Loucy (cell line): ENCODE measurements at regions not wholly inside any gene's neighbourhood (a gene's known extent, or its start where the extent isn't known, plus 50 kb on each side); places are given as distances from the start of the nearest gene placed in this dataset.

Experiments used
- H2AFZ ChIP-seq: fragments of 200-600 bp; sonication (generic); 2 replicates; pipeline ENCODE4 v1.6.0; 2016; ENCODE audit warnings: antibody characterized with exemption, mild to moderate bottlenecking, low read length, moderate library complexity
- H3F3A ChIP-seq: fragments of 200-600 bp; 2 replicates; pipeline ENCODE4 v1.6.0; 2016; ENCODE audit warnings: antibody characterized with exemption, low read depth, mild to moderate bottlenecking
- H3K27me3 ChIP-seq: fragments of 200-600 bp; sonication (generic); 2 replicates; pipeline ENCODE4 v1.6.1; 2014; ENCODE audit warnings: low read length, mild to moderate bottlenecking; ENCODE audit not compliant: insufficient read depth, poor library complexity, severe bottlenecking
- H3K36me3 ChIP-seq: fragments of 200-600 bp; sonication (generic); 2 replicates; pipeline ENCODE4 v1.6.1; 2016; ENCODE audit warnings: low read length; ENCODE audit not compliant: insufficient read depth
- H3K4me1 ChIP-seq: fragments of 200-600 bp; sonication (generic); 2 replicates; pipeline ENCODE4 v1.5.1; 2014; ENCODE audit warnings: low read length, mild to moderate bottlenecking; ENCODE audit not compliant: insufficient read depth, poor library complexity, severe bottlenecking
- H3K4me2 ChIP-seq: fragments of 200-600 bp; sonication (generic); 2 replicates; pipeline ENCODE4 v1.6.0; 2014; ENCODE audit warnings: antibody characterized with exemption, low read length, low read depth, mild to moderate bottlenecking; ENCODE audit not compliant: poor library complexity, severe bottlenecking
- H3K4me3 ChIP-seq: fragments of 200-600 bp; sonication (generic); 2 replicates; pipeline ENCODE4 v1.5.1; 2014; ENCODE audit warnings: low read length, mild to moderate bottlenecking, mixed read lengths; ENCODE audit not compliant: poor library complexity, severe bottlenecking
- H3K79me2 ChIP-seq: fragments of 200-600 bp; sonication (generic); 2 replicates; pipeline ENCODE4 v1.6.1; 2014; ENCODE audit warnings: low read length; ENCODE audit not compliant: insufficient read depth
- H3K9ac ChIP-seq: fragments of 200-600 bp; sonication (generic); 2 replicates; pipeline ENCODE4 v1.6.0; 2014; ENCODE audit warnings: mild to moderate bottlenecking, low read depth, low read length, moderate library complexity; ENCODE audit not compliant: poor library complexity, severe bottlenecking
- H3K9me2 ChIP-seq: fragments of 200-600 bp; sonication (generic); replicated peaks from 2 replicates; pipeline ENCODE4 v1.6.1; 2016; ENCODE audit warnings: low read depth, low read length, mixed read lengths
- H3K9me3 ChIP-seq: fragments of 200-600 bp; sonication (generic); 2 replicates; pipeline ENCODE4 v1.6.1; 2014; ENCODE audit warnings: mild to moderate bottlenecking, antibody characterized with exemption, low read length, low read depth; ENCODE audit not compliant: insufficient read depth
- H4K20me1 ChIP-seq: fragments of 200-600 bp; sonication (generic); 2 replicates; pipeline ENCODE4 v1.6.0; 2014; ENCODE audit warnings: antibody characterized with exemption, low read length, mild to moderate bottlenecking; ENCODE audit not compliant: insufficient read depth, poor library complexity, severe bottlenecking
- CTCF ChIP-seq: fragments of 200-600 bp; sonication (generic); conservative IDR thresholded peaks from 2 replicates; pipeline ENCODE4 v1.5.1; 2014; ENCODE audit warnings: mild to moderate bottlenecking, antibody characterized with exemption, low read length
- EZH2phosphoT487 ChIP-seq: fragments of 200-600 bp; IDR thresholded peaks from 2 replicates; pipeline ENCODE4 v1.6.1; 2018; ENCODE audit warnings: antibody characterized with exemption, mild to moderate bottlenecking, moderate library complexity, borderline replicate concordance

GRCh38 chr3:66139415-66139814 lies 81.4 kb upstream of the SLC25A26 start:
- no peak overlapping the region for H3K9ac ChIP-seq
- no peaks in the 10 kb centered on the region for H3K9me3 ChIP-seq
- H3K79me2 ChIP-seq: no peaks in the 10 kb centered on the region
- no peak for TF ChIP-seq EZH2phosphoT487
- no peak for TF ChIP-seq CTCF
- no peaks in the 10 kb centered on the region for H4K20me1 ChIP-seq
- H2AFZ ChIP-seq: no peak overlapping the region
- H3K4me3 ChIP-seq: no peak overlapping the region
- H3F3A ChIP-seq: no peaks in the 10 kb centered on the region
- H3K27me3 ChIP-seq: no peaks in the 10 kb centered on the region
- no peak overlapping the region for H3K4me2 ChIP-seq
- no peaks in the 10 kb centered on the region for H3K9me2 ChIP-seq
- no peaks in the 10 kb centered on the region for H3K36me3 ChIP-seq
- H3K4me1 ChIP-seq: no peaks in the 10 kb centered on the region

- TF ChIP-seq CTCF (peak; percentile 79), EZH2phosphoT487 (no peak)
Measured at GRCh38 chr3:66138336-66139313, 82.2 kb upstream of the SLC25A26 start.

GRCh38 chr3:66136597-66136996 lies 84.2 kb upstream of the SLC25A26 start:
- no peaks in the 10 kb centered on the region for H3K9me3 ChIP-seq
- H2AFZ ChIP-seq: no peak overlapping the region
- no peaks in the 10 kb centered on the region for H3K79me2 ChIP-seq
- H3K27me3 ChIP-seq: no peaks in the 10 kb centered on the region
- H4K20me1 ChIP-seq: no peaks in the 10 kb centered on the region
- no peaks in the 10 kb centered on the region for H3K4me1 ChIP-seq
- no peaks in the 10 kb centered on the region for H3F3A ChIP-seq
- H3K36me3 ChIP-seq: no peaks in the 10 kb centered on the region
- TF ChIP-seq CTCF (no peak), EZH2phosphoT487 (no peak)
- H3K9me2 ChIP-seq: no peaks in the 10 kb centered on the region
- no peak overlapping the region for H3K4me3 ChIP-seq
- H3K4me2 ChIP-seq: no peak overlapping the region
- H3K9ac ChIP-seq: no peak overlapping the region

More at GRCh38 chr3:66138336-66139313, 82.2 kb upstream of the SLC25A26 start:
- H3K9me3 ChIP-seq: no peaks in the 10 kb centered on the region
- H3K4me1 ChIP-seq: no peaks in the 10 kb centered on the region
- no peak overlapping the region for H2AFZ ChIP-seq
- no peaks in the 10 kb centered on the region for H3F3A ChIP-seq
- no peaks in the 10 kb centered on the region for H3K79me2 ChIP-seq
- no peaks in the 10 kb centered on the region for H3K36me3 ChIP-seq
- H3K4me3 ChIP-seq: no peak overlapping the region
- no peak overlapping the region for H3K4me2 ChIP-seq
- no peaks in the 10 kb centered on the region for H4K20me1 ChIP-seq
- H3K27me3 ChIP-seq: no peaks in the 10 kb centered on the region
- H3K9me2 ChIP-seq: no peaks in the 10 kb centered on the region
- no peak overlapping the region for H3K9ac ChIP-seq
